AML-193 (cell line): ENCODE measurements at regions not wholly inside any gene's neighbourhood (a gene's known extent, or its start where the extent isn't known, plus 50 kb on each side); places are given as distances from the start of the nearest gene placed in this dataset.
"Not testable (repeated sequence)": the region's sequence is repeated elsewhere in the genome, so short reads cannot be mapped to it uniquely, and the experiment has no call there.

Source experiments
- DNase-seq, 2 experiments: peaks; one replicate each; lab custom pipeline; 2025; lab: John Stamatoyannopoulos, UW

- no peak for DNase-seq
Measured at GRCh38 chr5:86228147-86228546, 389.6 kb upstream of the COX7C start.

- no peak for DNase-seq
Measured at GRCh38 chr5:86232246-86232645, 385.5 kb upstream of the COX7C start.

- no peak for DNase-seq
Measured at GRCh38 chr5:86244153-86244552, 373.6 kb upstream of the COX7C start.

GRCh38 chr5:86257871-86258270, 359.9 kb upstream of the COX7C start:
- DNase-seq: no peak

- not testable (repeated sequence) for DNase-seq
Measured at GRCh38 chr5:86284400-86285190, 333.1 kb upstream of the COX7C start.

GRCh38 chr5:86287437-86287836, 330.3 kb upstream of the COX7C start:
- not testable (repeated sequence) for DNase-seq

- DNase-seq: not testable (repeated sequence)
Measured at GRCh38 chr5:86289786-86290185, 328.0 kb upstream of the COX7C start.

- not testable (repeated sequence) for DNase-seq
Measured at GRCh38 chr5:86292811-86293210, 324.9 kb upstream of the COX7C start.

- DNase-seq: not testable (repeated sequence)
Measured at GRCh38 chr5:86302643-86303042, 315.1 kb upstream of the COX7C start.

GRCh38 chr5:86305050-86305449, 312.7 kb upstream of the COX7C start:
- DNase-seq: peak in 1 of 2 experiments; percentile 12

- no peak for DNase-seq
Measured at GRCh38 chr5:86314951-86315350, 302.8 kb upstream of the COX7C start.

- DNase-seq: no peak
Measured at GRCh38 chr5:86320266-86320665, 297.5 kb upstream of the COX7C start.

GRCh38 chr5:86329318-86329717, 288.4 kb upstream of the COX7C start:
- no peak for DNase-seq

GRCh38 chr5:86330736-86331135, 287.0 kb upstream of the COX7C start:
- DNase-seq: no peak

- no peak for DNase-seq
Measured at GRCh38 chr5:86332851-86333250, 284.9 kb upstream of the COX7C start.

- no peak for DNase-seq
Measured at GRCh38 chr5:86337667-86338460, 279.9 kb upstream of the COX7C start.

GRCh38 chr5:86354664-86355063, 263.1 kb upstream of the COX7C start:
- DNase-seq: no peak

- DNase-seq: no peak
Measured at GRCh38 chr5:86360801-86361200, 256.9 kb upstream of the COX7C start.

- DNase-seq: no peak
Measured at GRCh38 chr5:86371061-86371460, 246.7 kb upstream of the COX7C start.

- DNase-seq: no peak
Measured at GRCh38 chr5:86374611-86375010, 243.1 kb upstream of the COX7C start.

- no peak for DNase-seq
Measured at GRCh38 chr5:86376214-86376613, 241.5 kb upstream of the COX7C start.

- DNase-seq: no peak
Measured at GRCh38 chr5:86403190-86403589, 214.6 kb upstream of the COX7C start.

GRCh38 chr5:86404256-86404655, 213.5 kb upstream of the COX7C start:
- no peak for DNase-seq
